ENCODE measurements at regions not wholly inside any gene's neighbourhood (a gene's known extent, or its start where the extent isn't known, plus 50 kb on each side); places are given as distances from the start of the nearest gene placed in this dataset.
A peak's percentile ranks its signal among the peaks of the same experiment; 100 is the strongest.

GRCh38 chr13:31956980-31957644 lies 74.5 kb upstream of the FRY start:
- DNase-seq (ENCODE audit: low read depth): no peak

- no peak for DNase-seq (ENCODE audit: low read depth)
Measured at GRCh38 chr13:31957772-31958171, 73.8 kb upstream of the FRY start.

DNA sequence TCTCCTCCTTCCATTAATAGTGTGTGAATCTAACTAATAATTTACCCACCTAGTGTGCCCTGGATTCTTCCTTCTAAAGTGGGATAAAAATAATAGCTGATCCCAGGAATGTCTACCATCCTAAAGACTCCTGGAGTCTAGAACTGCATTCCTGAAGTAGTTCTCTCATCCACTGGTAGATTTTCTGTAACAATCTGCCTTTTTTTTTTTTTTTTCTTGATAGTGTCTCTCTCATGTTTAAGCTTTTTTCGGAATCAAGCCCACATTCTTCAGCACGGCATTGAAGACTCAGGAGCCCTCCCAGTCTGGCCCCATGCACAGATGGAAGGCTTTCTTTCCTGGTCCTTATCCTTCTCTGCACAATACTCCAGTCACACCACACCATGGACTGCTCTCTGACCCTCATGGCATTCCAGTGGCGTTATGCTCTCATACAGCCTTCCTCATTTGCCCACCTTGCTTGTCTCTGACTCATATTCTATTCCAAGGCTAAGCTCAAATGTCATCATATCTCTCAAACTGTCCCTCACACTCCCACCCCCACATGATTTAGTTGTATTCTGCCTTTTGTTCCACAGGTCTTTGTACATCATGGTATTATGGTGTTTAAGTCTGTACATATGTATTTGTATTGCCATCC lies 68.7 kb upstream of the FRY start:
- DNase-seq (ENCODE audit: low read depth): peak; percentile 83

DNA sequence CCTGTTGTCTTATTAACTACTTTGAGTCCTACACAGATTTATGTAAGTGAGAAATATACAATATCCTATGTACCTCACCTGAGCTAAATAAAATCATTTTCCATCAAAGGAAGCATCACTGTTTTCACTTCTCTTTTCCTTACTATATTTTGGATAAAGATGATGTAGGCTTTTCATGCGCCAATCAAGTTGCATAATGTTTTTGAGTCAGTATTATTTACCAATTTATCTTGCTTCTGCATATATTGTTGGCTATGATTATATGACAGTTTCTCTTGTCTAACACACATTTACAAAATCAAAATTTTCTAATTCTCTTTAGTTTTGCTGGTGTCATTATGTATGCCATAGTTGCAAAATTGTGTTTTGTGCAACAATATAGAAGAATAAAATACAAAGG lies 67.9 kb upstream of the FRY start:
- no peak for DNase-seq (ENCODE audit: low read depth)

- DNase-seq (ENCODE audit: low read depth): no peak
Measured at GRCh38 chr13:31964168-31964567, 67.4 kb upstream of the FRY start.

- DNase-seq (ENCODE audit: low read depth): no peak
Measured at GRCh38 chr13:31965361-31966066, 66.1 kb upstream of the FRY start.

- no peak for DNase-seq (ENCODE audit: low read depth)
Measured at GRCh38 chr13:31967155-31967554, 64.4 kb upstream of the FRY start.

DNA sequence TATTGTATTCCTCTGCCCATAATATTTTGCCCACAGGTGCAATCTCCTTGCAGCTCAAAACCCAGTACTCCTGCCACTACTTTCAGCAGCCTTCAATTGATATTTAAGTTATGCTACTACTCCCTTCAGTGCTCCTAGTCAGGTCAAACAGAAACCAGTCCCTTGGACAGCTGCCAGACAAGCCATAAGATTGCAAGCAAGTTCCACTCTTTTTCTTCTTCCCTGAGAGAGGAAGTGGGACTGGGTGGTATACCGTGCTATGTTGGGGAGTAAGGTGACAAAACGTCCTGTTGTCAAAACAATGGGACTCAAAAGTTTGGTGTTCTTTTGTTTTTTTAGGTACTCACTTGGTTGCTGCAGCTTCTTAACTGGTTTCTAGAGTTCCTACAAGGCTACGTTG lies 63.1 kb upstream of the FRY start:
- no peak for DNase-seq (ENCODE audit: low read depth)

DNA sequence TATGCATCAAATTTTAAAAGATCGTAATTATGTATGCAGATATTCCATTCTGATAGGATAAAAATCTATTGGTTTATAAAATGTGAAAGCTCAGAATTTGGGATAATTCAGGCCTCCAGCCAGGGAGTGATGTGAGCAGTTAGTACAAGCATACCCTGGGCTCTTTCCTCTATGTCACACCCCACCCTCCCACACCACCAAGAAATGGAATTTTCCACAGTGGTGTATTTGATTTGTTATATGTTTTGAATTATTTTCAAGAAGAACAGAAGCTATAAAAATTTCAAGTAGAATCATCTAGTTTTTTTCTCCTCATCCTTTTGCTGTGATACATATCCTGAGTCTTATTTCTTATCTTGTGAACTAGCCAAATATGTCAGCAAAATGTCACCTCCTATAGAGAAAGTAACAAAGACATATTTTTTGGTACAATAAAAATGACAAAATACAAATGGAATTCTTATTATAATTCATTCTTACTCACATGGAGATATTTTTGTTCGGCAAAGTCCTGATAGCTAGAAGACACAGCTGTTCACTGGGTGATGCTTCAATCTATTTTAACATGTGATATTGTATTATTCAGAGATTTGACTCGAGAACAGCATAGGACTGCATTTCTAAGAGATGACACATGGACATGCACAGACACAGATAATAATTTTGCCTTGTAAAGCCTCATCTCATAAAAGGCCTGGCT lies 61.2 kb upstream of the FRY start:
- DNase-seq (ENCODE audit: low read depth): peak; percentile 89

GRCh38 chr13:31972453-31972852 lies 59.1 kb upstream of the FRY start:
- peak; percentile 31 for DNase-seq (ENCODE audit: low read depth)

GRCh38 chr13:31978021-31978420 lies 53.6 kb upstream of the FRY start:
- DNase-seq (ENCODE audit: low read depth): no peak

GRCh38 chr13:31980830-31981229 lies 50.7 kb upstream of the FRY start:
- DNase-seq (ENCODE audit: low read depth): no peak

Data from myocyte (in vitro differentiated cells).